ENCODE measurements at regions not wholly inside any gene's neighbourhood (a gene's known extent, or its start where the extent isn't known, plus 50 kb on each side); places are given as distances from the start of the nearest gene placed in this dataset.

DNA sequence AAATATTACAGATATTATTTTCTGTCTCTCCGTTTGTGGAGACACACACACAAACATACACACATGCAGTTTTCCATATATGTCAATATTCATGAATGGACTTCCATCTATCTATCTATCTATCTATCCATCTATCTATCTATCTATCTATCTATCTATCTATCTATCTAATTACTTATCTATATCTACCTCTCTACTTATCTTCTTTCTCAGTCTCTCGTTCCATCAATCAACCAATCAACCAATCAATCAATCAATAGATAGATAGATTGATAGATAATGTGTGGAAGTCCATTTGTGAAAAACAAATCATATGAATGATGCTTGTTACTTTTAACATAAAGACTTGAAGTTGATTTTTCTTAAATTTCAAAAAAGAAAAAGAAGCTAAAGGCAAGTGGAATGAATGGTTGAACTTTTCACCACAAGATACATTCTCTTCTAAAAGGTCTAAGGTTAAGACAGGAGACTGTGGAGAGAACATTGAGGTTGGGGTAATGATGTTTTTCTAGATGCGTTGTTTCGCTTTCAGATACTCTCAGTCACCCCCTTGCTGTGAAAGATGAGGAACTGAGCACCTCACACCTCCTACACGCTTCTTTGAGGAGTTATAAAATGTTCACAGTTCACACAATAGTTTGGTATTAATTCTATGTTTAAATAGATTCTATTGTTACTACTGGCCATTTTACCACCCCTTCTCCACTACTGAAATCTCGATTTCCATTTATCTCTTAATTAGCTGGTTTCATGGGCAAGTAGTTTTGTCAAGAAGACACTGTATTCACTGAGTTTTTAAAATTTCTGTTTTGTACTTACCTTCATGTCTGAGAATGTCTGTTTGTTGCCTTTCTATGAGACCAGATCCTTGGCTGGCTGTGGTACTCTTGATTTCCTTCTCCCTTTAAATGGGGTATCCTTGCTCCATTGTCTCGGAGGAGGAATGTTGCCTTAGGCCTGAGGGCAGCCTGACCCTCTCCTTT, 114.1 kb downstream of the EMX2 start:
- FAIRE-seq, result no peak
- ATAC-seq, result no peak
- H3K4me1 ChIP-seq, result peaks cover 14% of the 10 kb centered on the region
- CTCF ChIA-PET, result no interaction called here
- TF ChIP-seq, protein P1, sequence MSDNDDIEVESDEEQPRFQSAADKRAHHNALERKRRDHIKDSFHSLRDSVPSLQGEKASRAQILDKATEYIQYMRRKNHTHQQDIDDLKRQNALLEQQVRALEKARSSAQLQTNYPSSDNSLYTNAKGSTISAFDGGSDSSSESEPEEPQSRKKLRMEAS (IDR thresholded peaks at IDR 0.05), result no peak
- TF ChIP-seq ZSCAN20 (CRISPR knock-in tag; IDR thresholded peaks at IDR 0.05) (no peak), EHF (CRISPR knock-in tag; IDR thresholded peaks at IDR 0.05) (no peak)
- H3K4me2 ChIP-seq, result no peak overlapping the region
- no peak for DNase-seq (ENCODE audit: low read depth in 1 of 2, low spot score in 1 of 2)
- peaks cover 18% of the 10 kb centered on the region for H3K9me3 ChIP-seq
- WGBS (ENCODE audit: missing lambda C conversion rate), result 41% methylated on average over 7 of the region's 7 CpGs
- no peak overlapping the region for H3K27ac ChIP-seq
- H3K4me3 ChIP-seq, result no peak overlapping the region
- POLR2A ChIA-PET, result no interaction called here

DNA sequence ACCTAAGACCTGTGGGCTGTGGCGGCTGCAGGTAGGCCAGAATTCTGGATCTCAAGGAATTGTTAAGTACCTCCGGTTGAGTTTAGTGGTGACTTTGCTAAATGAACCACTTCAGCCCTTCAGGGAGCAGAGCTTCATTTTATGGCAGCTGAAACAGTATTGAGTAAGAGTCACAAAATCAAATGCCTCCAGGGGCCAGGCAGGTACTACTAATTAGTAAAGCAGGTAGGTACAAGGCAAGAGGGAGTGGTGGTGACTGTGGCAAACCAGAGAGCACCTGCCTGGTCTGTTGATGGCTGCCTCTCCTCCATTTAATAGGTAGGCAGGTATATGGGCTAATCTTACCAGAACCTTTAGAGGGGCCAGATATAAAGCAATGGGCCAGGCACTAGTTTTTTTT, 118.8 kb downstream of the EMX2 start:
- H3K4me1 ChIP-seq, result peaks cover 12% of the 10 kb centered on the region; the same call in 2 of the 3 replicates
- H3K27ac ChIP-seq, result no peak overlapping the region
- ATAC-seq (no peak), DNase-seq (ENCODE audit: low read depth in 1 of 2, low spot score in 1 of 2) (no peak), FAIRE-seq (no peak)
- TF ChIP-seq MAZ (IDR thresholded peaks at IDR 0.05; ENCODE audit: borderline replicate concordance, low read depth, low read length) (no peak), NR3C1 (IDR thresholded peaks at IDR 0.05) (no peak), MAFK (IDR thresholded peaks at IDR 0.05; ENCODE audit: partially characterized antibody) (no peak), RNF2 (IDR thresholded peaks at IDR 0.05; ENCODE audit: borderline replicate concordance, low read depth) (no peak), JUN (IDR thresholded peaks at IDR 0.05) (no peak), EHF (CRISPR knock-in tag; IDR thresholded peaks at IDR 0.05) (no peak), EHMT2 (IDR thresholded peaks at IDR 0.05; ENCODE audit: low read depth) (no peak), PHF8 (IDR thresholded peaks at IDR 0.05; ENCODE audit: borderline replicate concordance, low read depth) (no peak), RAD21 (conservative IDR thresholded peaks at IDR 0.05 in 1 of 2, IDR thresholded peaks at IDR 0.05 in 1 of 2) (no peak), TP53 (CRISPR knock-in tag; IDR thresholded peaks at IDR 0.05) (no peak), RARB (CRISPR knock-in tag; IDR thresholded peaks at IDR 0.05) (no peak), FOXS1 (CRISPR knock-in tag; IDR thresholded peaks at IDR 0.05) (no peak), CBX2 (IDR thresholded peaks at IDR 0.05; ENCODE audit: borderline replicate concordance, low read depth) (no peak), HOXB13 (CRISPR knock-in tag; IDR thresholded peaks at IDR 0.05; ENCODE audit: low read depth) (no peak)
- TF ChIP-seq, protein P2, sequence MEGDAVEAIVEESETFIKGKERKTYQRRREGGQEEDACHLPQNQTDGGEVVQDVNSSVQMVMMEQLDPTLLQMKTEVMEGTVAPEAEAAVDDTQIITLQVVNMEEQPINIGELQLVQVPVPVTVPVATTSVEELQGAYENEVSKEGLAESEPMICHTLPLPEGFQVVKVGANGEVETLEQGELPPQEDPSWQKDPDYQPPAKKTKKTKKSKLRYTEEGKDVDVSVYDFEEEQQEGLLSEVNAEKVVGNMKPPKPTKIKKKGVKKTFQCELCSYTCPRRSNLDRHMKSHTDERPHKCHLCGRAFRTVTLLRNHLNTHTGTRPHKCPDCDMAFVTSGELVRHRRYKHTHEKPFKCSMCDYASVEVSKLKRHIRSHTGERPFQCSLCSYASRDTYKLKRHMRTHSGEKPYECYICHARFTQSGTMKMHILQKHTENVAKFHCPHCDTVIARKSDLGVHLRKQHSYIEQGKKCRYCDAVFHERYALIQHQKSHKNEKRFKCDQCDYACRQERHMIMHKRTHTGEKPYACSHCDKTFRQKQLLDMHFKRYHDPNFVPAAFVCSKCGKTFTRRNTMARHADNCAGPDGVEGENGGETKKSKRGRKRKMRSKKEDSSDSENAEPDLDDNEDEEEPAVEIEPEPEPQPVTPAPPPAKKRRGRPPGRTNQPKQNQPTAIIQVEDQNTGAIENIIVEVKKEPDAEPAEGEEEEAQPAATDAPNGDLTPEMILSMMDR (IDR thresholded peaks at IDR 0.05), result no peak
- TF ChIP-seq, protein P3, sequence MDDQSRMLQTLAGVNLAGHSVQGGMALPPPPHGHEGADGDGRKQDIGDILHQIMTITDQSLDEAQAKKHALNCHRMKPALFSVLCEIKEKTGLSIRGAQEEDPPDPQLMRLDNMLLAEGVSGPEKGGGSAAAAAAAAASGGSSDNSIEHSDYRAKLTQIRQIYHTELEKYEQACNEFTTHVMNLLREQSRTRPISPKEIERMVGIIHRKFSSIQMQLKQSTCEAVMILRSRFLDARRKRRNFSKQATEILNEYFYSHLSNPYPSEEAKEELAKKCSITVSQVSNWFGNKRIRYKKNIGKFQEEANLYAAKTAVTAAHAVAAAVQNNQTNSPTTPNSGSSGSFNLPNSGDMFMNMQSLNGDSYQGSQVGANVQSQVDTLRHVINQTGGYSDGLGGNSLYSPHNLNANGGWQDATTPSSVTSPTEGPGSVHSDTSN (IDR thresholded peaks at IDR 0.05), result no peak
- WGBS (ENCODE audit: missing lambda C conversion rate), result 86% methylated on average over 2 of the region's 2 CpGs
- H3K9me3 ChIP-seq, result no peaks in the 10 kb centered on the region
- H3K4me3 ChIP-seq, result no peak overlapping the region
- CTCF ChIA-PET, result no interaction called here
- no peak overlapping the region for H3K4me2 ChIP-seq
- POLR2A ChIA-PET, result no interaction called here

DNA sequence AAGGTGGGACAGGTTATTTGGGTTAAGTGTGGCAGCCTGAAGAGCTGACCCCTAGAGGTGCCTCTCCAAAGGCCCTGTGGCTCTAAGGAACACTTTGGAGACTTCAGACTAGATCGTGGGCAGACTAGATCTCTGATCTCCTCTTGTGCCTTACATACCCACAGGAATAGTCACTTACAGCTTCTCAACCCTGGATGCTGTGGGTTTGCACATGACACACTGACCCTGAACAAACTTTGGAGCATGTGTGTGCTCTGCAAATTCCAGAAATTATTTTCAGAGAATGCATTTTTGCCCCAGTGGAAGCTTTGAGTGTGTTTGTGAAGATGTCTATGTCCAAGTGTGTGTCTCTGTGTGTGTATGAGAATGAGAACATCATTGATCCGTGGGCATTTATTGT, 119.6 kb downstream of the EMX2 start:
- no peak overlapping the region for H3K27ac ChIP-seq
- FAIRE-seq (no peak), DNase-seq (ENCODE audit: low read depth in 1 of 2, low spot score in 1 of 2) (no peak), ATAC-seq (no peak)
- H3K4me1 ChIP-seq, result peaks cover 12% of the 10 kb centered on the region; the same call in 2 of the 3 replicates
- CTCF ChIA-PET, result interaction anchor here (0.6 kb wide), 1 partner anchor 1105 kb away, joined by 7 read pairs; no protein-coding TSS in a partner anchor
- POLR2A ChIA-PET, result no interaction called here
- WGBS (ENCODE audit: missing lambda C conversion rate), result 25% methylated on average over 2 of the region's 2 CpGs
- no peak overlapping the region for H3K4me3 ChIP-seq
- no peak overlapping the region for H3K4me2 ChIP-seq
- H3K9me3 ChIP-seq, result no peaks in the 10 kb centered on the region
- TF ChIP-seq ZSCAN20 (CRISPR knock-in tag; IDR thresholded peaks at IDR 0.05), result no peak
- no peak for TF ChIP-seq ZFP36 (IDR thresholded peaks at IDR 0.05; ENCODE audit: borderline replicate concordance, partially characterized antibody)
- TF ChIP-seq MYC (IDR thresholded peaks at IDR 0.05; ENCODE audit: borderline replicate concordance, low read length), result no peak
- TF ChIP-seq RNF2 (IDR thresholded peaks at IDR 0.05; ENCODE audit: borderline replicate concordance, low read depth), result no peak
- TF ChIP-seq SMC3 (IDR thresholded peaks at IDR 0.05), result no peak
- TF ChIP-seq POLR2A (IDR thresholded peaks at IDR 0.05; ENCODE audit: low read length), result no peak
- TF ChIP-seq, protein P4, sequence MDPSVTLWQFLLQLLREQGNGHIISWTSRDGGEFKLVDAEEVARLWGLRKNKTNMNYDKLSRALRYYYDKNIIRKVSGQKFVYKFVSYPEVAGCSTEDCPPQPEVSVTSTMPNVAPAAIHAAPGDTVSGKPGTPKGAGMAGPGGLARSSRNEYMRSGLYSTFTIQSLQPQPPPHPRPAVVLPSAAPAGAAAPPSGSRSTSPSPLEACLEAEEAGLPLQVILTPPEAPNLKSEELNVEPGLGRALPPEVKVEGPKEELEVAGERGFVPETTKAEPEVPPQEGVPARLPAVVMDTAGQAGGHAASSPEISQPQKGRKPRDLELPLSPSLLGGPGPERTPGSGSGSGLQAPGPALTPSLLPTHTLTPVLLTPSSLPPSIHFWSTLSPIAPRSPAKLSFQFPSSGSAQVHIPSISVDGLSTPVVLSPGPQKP (IDR thresholded peaks at IDR 0.05; ENCODE audit: low read depth, low read length), result no peak
- TF ChIP-seq NFE2L2 (conservative IDR thresholded peaks at IDR 0.05; ENCODE audit: low read length), result no peak
- no peak for TF ChIP-seq CBX2 (IDR thresholded peaks at IDR 0.05; ENCODE audit: borderline replicate concordance, low read depth)
- no peak for TF ChIP-seq MAZ (IDR thresholded peaks at IDR 0.05; ENCODE audit: borderline replicate concordance, low read depth, low read length)
- TF ChIP-seq, protein P5, sequence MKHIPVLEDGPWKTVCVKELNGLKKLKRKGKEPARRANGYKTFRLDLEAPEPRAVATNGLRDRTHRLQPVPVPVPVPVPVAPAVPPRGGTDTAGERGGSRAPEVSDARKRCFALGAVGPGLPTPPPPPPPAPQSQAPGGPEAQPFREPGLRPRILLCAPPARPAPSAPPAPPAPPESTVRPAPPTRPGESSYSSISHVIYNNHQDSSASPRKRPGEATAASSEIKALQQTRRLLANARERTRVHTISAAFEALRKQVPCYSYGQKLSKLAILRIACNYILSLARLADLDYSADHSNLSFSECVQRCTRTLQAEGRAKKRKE (CRISPR knock-in tag; IDR thresholded peaks at IDR 0.05; ENCODE audit: low read depth), result no peak
- TF ChIP-seq EHF (CRISPR knock-in tag; IDR thresholded peaks at IDR 0.05), result no peak
- TF ChIP-seq, protein P2 (IDR thresholded peaks at IDR 0.05), result no peak

Measured in A549 (cell line).